Transverse colon (tissue), 4 donors: ENCODE measurements at regions not wholly inside any gene's neighbourhood (a gene's known extent, or its start where the extent isn't known, plus 50 kb on each side); places are given as distances from the start of the nearest gene placed in this dataset.

Experiments used
- DNase-seq: peaks from one replicate; pipeline ENCODE4 v3.0.0-alpha.2; 2019
- H3K27ac ChIP-seq, 4 donors: fragments of 200-600 bp; sonication (generic); 2 replicates each; pipeline ENCODE4 v1.5.1; 2016 to 2018; ENCODE audit warnings: inconsistent platforms in 4 of 4
- H3K27me3 ChIP-seq: fragments of 200-600 bp; sonication (generic); 2 replicates; pipeline ENCODE4 v1.5.1; 2017; ENCODE audit warnings: inconsistent platforms
- H3K36me3 ChIP-seq, 4 donors: fragments of 200-600 bp; sonication (generic); 2 replicates each; pipeline ENCODE4 v1.5.1; 2017 to 2019; ENCODE audit warnings: inconsistent platforms in 4 of 4
- H3K4me1 ChIP-seq, 4 donors: fragments of 200-600 bp; sonication (generic); 2 replicates each; pipeline ENCODE4 v1.5.1; 2017 to 2020; ENCODE audit warnings: inconsistent platforms in 4 of 4
- H3K4me3 ChIP-seq, 4 donors: fragments of 200-600 bp; sonication (generic); 1 replicate in 1 of 4; 2 replicates in 3 of 4; pipeline versions ENCODE4 v1.5.1 to v1.6.1; 2017 to 2019; ENCODE audit warnings: inconsistent platforms in 4 of 4
- H3K9me3 ChIP-seq, 2 donors: fragments of 200-600 bp; sonication (generic); 2 replicates each; pipeline ENCODE4 v1.5.1; 2017 to 2019; ENCODE audit warnings: inconsistent platforms in 2 of 2
- POLR2AphosphoS5 ChIP-seq, 3 donors: sonication (generic); formaldehyde crosslinking; IDR thresholded peaks; one replicate each; pipeline ENCODE4 v1.6.1; 2016; ENCODE audit warnings: antibody characterized with exemption in 3 of 3
- WGBS, 2 donors: methylation state at CpG; one replicate each; pipeline ENCODE4 v1.1.5; 2018; ENCODE audit warnings: low coverage in 1 of 2; 5-methylcytosine and 5-hydroxymethylcytosine counted together
- in situ Hi-C, 4 donors: fragments of 200-750 bp; cut with MboI; loops; one replicate each; pipeline versions ENCODE4 v1.15.0 to v1.15.1; 2017; ENCODE audit warnings: low sequenced_read_pairs in 3 of 4, low pct_ligation_motif_present in 1 of 4, low pct_unique_long_range_greater_than_20kb in 1 of 4
- intact Hi-C: fragments of 100-400 bp; cut with DNase I; formaldehyde crosslinking; loops from one replicate; pipeline ENCODE4 v1.15.1; 2023; ENCODE audit warnings: low total_unique reads

GRCh38 chr12:97411341-97411740 lies 51.3 kb upstream of the RMST start:
- Histone ChIP-seq H3K4me1 (no peaks in the 10 kb centered on the region), H3K4me3 (no peak overlapping the region), H3K27me3 (no peaks in the 10 kb centered on the region), H3K27ac (no peak overlapping the region), H3K36me3 (no peaks in the 10 kb centered on the region), H3K9me3 (no peaks in the 10 kb centered on the region)
- TF ChIP-seq POLR2AphosphoS5 (IDR thresholded peaks at IDR 0.05), result no peak
- 43 to 59% methylated on average over 1 to 3 of the region's 3 CpGs for WGBS, 2 donors
- in situ Hi-C loops, result no loop called here
- no peak for DNase-seq
- intact Hi-C loops, result no loop called here
